ENCODE measurements at regions not wholly inside any gene's neighbourhood (a gene's known extent, or its start where the extent isn't known, plus 50 kb on each side); places are given as distances from the start of the nearest gene placed in this dataset.
A peak's percentile ranks its signal among the peaks of the same experiment; 100 is the strongest.

DNA sequence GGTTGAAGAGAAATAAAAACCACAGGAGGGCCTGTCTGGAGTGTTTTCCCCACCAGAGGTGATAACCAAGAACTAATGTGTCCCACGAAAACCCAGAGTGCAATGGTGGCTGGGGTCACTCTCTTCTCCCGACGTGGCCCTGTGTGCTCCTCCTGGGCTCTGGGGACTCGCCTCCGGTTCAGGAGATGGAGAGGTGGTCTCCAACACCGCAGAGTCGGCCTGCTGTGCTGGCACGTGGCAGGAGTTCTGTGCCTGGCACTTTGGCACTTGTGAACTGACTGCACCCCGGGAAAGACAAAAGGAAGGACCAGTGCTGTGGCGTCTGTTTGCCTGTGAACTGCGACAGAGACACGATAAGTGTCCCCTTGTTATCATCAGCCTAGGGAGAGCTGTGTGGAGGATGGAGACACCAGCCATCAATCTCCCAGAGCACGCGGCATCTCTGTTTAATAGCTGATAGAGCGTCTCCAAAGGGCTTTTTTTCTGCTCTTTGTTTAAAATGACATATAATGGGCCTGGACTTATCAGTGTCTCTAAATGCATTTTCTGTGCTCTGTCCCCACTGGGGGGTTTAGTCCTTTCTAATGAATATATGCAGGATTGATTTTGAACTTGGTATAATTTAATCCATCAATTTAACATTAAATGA, 98.3 kb downstream of the MRPL36 start:
- Histone ChIP-seq H3K4me1 (replicated peaks in 1 of 2) (peaks cover 7 to 19% of the 10 kb centered on the region in 2 donors), H3K4me3 (no peak overlapping the region), H3K27ac (no peak overlapping the region)
- in situ Hi-C loops (cut with MboI; ENCODE audit: low pct_unique_long_range_greater_than_20kb in 2 of 9, low sequenced_read_pairs in 9 of 9, unreplicated experiment in 9 of 9), result no loop called here
- ATAC-seq (replicated peaks in 6 of 8), result peak in 5 of 8 experiments; percentile 43 to 79 (median 69)
- 40 to 100% (median 70%) methylated on average over 1 to 8 of the region's 15 CpGs; no CpG with 5 or more reads in 3 of the 10 experiments for WGBS, 10 experiments

DNA sequence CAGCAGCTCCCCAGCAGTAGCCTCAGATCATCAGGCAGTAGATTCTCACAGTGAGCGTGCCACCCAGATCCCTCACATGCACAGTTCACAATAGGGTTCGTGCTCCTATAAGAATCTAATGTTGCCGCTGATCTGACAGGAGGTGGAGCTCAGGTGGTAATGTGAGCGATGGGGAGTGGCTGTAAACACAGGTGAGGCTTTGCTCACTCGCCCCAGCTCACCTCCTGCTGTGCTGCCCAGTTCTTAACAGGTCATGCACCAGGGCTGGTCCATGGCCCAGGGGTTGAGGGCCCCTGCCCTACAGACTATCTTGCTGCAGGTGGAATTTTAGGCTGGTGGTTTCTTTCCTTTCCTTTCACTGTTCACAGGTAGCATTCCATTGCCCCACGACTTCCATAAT, 100.2 kb downstream of the MRPL36 start:
- in situ Hi-C loops (cut with MboI; ENCODE audit: low pct_unique_long_range_greater_than_20kb in 2 of 9, low sequenced_read_pairs in 9 of 9, unreplicated experiment in 9 of 9), result no loop called here
- WGBS, 10 experiments, result 0 to 100% (median 67%) methylated on average over 1 to 5 of the region's 6 CpGs; no CpG with 5 or more reads in 1 of the 10 experiments
- no peak for ATAC-seq (replicated peaks in 6 of 8)
- Histone ChIP-seq H3K27ac (no peak overlapping the region), H3K4me1 (replicated peaks in 1 of 2) (peaks cover 7 to 19% of the 10 kb centered on the region in 2 donors), H3K4me3 (no peak overlapping the region)

GRCh38 chr5:1698589-1699316, 100.9 kb downstream of the MRPL36 start:
- peaks cover 7 to 19% of the 10 kb centered on the region in 2 donors for H3K4me1 ChIP-seq (replicated peaks in 1 of 2)
- no peak overlapping the region for H3K27ac ChIP-seq
- H3K4me3 ChIP-seq, result no peak overlapping the region
- WGBS, 10 experiments, result 19 to 85% (median 66%) methylated on average over 1 to 12 of the region's 12 CpGs; no CpG with 5 or more reads in 1 of the 10 experiments
- ATAC-seq (replicated peaks in 6 of 8), result no peak
- in situ Hi-C loops (cut with MboI; ENCODE audit: low pct_unique_long_range_greater_than_20kb in 2 of 9, low sequenced_read_pairs in 9 of 9, unreplicated experiment in 9 of 9), result no loop called here

GRCh38 chr5:1692381-1692780, 107.3 kb downstream of the MRPL36 start:
- no peaks in the 10 kb centered on the region for H3K4me1 ChIP-seq (replicated peaks in 1 of 2)
- 0 to 80% (median 36%) methylated on average over 1 to 2 of the region's 2 CpGs; no CpG with 5 or more reads in 3 of the 10 experiments for WGBS, 10 experiments
- in situ Hi-C loops (cut with MboI; ENCODE audit: low pct_unique_long_range_greater_than_20kb in 2 of 9, low sequenced_read_pairs in 9 of 9, unreplicated experiment in 9 of 9), result no loop called here
- H3K4me3 ChIP-seq, result no peak overlapping the region
- no peak for ATAC-seq (replicated peaks in 6 of 8)
- no peak overlapping the region for H3K27ac ChIP-seq

GRCh38 chr5:1687301-1687970, 112.2 kb downstream of the MRPL36 start:
- 0 to 89% (median 63%) methylated on average over 1 to 5 of the region's 13 CpGs; no CpG with 5 or more reads in 2 of the 10 experiments for WGBS, 10 experiments
- Histone ChIP-seq H3K27ac (no peak overlapping the region), H3K4me1 (replicated peaks in 1 of 2) (peaks cover 5 to 11% of the 10 kb centered on the region in 2 donors), H3K4me3 (no peak overlapping the region)
- in situ Hi-C loops (cut with MboI; ENCODE audit: low pct_unique_long_range_greater_than_20kb in 2 of 9, low sequenced_read_pairs in 9 of 9, unreplicated experiment in 9 of 9), result no loop called here
- ATAC-seq (replicated peaks in 6 of 8), result no peak

GRCh38 chr5:1686016-1686802, 113.4 kb downstream of the MRPL36 start:
- Histone ChIP-seq H3K27ac (no peak overlapping the region), H3K4me1 (replicated peaks in 1 of 2) (peaks cover 5 to 11% of the 10 kb centered on the region in 2 donors), H3K4me3 (no peak overlapping the region)
- 0 to 83% (median 64%) methylated on average over 1 to 6 of the region's 18 CpGs; no CpG with 5 or more reads in 3 of the 10 experiments for WGBS, 10 experiments
- peak in 2 of 8 experiments; percentile 46 to 93 for ATAC-seq (replicated peaks in 6 of 8)
- in situ Hi-C loops (cut with MboI; ENCODE audit: low pct_unique_long_range_greater_than_20kb in 2 of 9, low sequenced_read_pairs in 9 of 9, unreplicated experiment in 9 of 9), result no loop called here

- peaks cover 5 to 11% of the 10 kb centered on the region in 2 donors for H3K4me1 ChIP-seq (replicated peaks in 1 of 2)
- no peak overlapping the region for H3K27ac ChIP-seq
- in situ Hi-C loops (cut with MboI; ENCODE audit: low pct_unique_long_range_greater_than_20kb in 2 of 9, low sequenced_read_pairs in 9 of 9, unreplicated experiment in 9 of 9), result no loop called here
- 5 to 80% (median 30%) methylated on average over 1 to 9 of the region's 10 CpGs; no CpG with 5 or more reads in 4 of the 10 experiments for WGBS, 10 experiments
- H3K4me3 ChIP-seq, result no peak overlapping the region
- peak in 7 of 8 experiments; percentile 73 to 100 (median 84) for ATAC-seq (replicated peaks in 6 of 8)
Measured at GRCh38 chr5:1685066-1685465, 114.6 kb downstream of the MRPL36 start.

- no peak overlapping the region for H3K27ac ChIP-seq
- H3K4me1 ChIP-seq (replicated peaks in 1 of 2), result peaks cover 5 to 11% of the 10 kb centered on the region in 2 donors
- in situ Hi-C loops (cut with MboI; ENCODE audit: low pct_unique_long_range_greater_than_20kb in 2 of 9, low sequenced_read_pairs in 9 of 9, unreplicated experiment in 9 of 9), result no loop called here
- 41 to 94% (median 76%) methylated on average over 1 to 6 of the region's 7 CpGs; no CpG with 5 or more reads in 4 of the 10 experiments for WGBS, 10 experiments
- no peak for ATAC-seq (replicated peaks in 6 of 8)
- H3K4me3 ChIP-seq, result no peak overlapping the region
Measured at GRCh38 chr5:1681955-1682354, 117.7 kb downstream of the MRPL36 start.

- Histone ChIP-seq H3K4me3 (no peak overlapping the region), H3K4me1 (replicated peaks in 1 of 2) (peaks cover 2% of the 10 kb centered on the region in 2 donors), H3K27ac (no peak overlapping the region)
- in situ Hi-C loops (cut with MboI; ENCODE audit: low pct_unique_long_range_greater_than_20kb in 2 of 9, low sequenced_read_pairs in 9 of 9, unreplicated experiment in 9 of 9), result no loop called here
- WGBS, 10 experiments, result 12 to 100% (median 78%) methylated on average over 2 to 14 of the region's 25 CpGs; no CpG with 5 or more reads in 2 of the 10 experiments
- ATAC-seq (replicated peaks in 6 of 8), result no peak
Measured at GRCh38 chr5:1673042-1673677, 126.5 kb downstream of the MRPL36 start.

DNA sequence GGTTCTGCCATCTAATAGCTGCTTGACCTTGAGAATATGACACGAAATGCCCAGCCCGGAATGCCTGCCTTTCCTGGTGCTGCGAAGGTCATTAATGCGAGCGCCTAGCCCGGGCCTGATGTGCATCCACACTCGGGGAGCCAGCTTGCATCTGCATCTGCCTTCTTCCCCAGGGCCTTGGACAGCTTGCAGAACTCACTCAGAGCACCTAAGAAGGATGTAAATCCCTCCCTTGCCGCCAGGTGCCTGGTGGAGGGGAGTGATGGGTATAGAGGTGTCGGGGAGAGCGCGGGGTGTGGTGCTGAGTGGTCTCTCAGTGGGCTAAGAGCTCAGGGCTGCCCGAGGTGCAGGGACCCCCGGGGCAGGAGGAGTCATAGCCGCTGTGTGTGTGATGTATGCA, 127.2 kb downstream of the MRPL36 start:
- in situ Hi-C loops (cut with MboI; ENCODE audit: low pct_unique_long_range_greater_than_20kb in 2 of 9, low sequenced_read_pairs in 9 of 9, unreplicated experiment in 9 of 9), result no loop called here
- 43 to 83% (median 73%) methylated on average over 3 to 7 of the region's 14 CpGs; no CpG with 5 or more reads in 7 of the 10 experiments for WGBS, 10 experiments
- no peak overlapping the region for H3K27ac ChIP-seq
- H3K4me3 ChIP-seq, result no peak overlapping the region
- ATAC-seq (replicated peaks in 6 of 8), result no peak
- peaks cover 2 to 6% of the 10 kb centered on the region in 2 donors for H3K4me1 ChIP-seq (replicated peaks in 1 of 2)

DNA sequence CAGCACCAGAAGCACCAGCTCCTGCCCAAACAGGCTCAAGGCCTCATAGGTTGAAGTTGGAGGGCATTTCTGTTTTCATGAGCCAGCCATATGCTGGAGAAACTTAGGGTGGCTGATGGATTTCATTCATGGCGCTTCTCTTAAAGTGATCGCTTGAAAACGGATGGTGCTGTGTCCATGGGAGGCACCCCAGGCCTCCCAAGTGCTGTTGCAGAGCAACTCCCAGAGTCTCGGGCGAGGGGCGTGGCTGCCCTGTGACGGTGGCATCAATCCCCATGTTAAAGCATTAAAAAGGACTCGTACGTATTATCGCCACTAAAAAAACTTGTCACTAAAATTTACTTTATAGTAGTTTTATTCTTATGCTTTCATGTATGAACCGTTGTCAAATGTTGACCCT, 128.3 kb downstream of the MRPL36 start:
- no peak overlapping the region for H3K27ac ChIP-seq
- in situ Hi-C loops (cut with MboI; ENCODE audit: low pct_unique_long_range_greater_than_20kb in 2 of 9, low sequenced_read_pairs in 9 of 9, unreplicated experiment in 9 of 9), result no loop called here
- H3K4me1 ChIP-seq (replicated peaks in 1 of 2), result peaks cover 2 to 8% of the 10 kb centered on the region in 2 donors
- ATAC-seq (replicated peaks in 6 of 8), result no peak
- H3K4me3 ChIP-seq, result no peak overlapping the region
- WGBS, 10 experiments, result 0 to 94% (median 84%) methylated on average over 1 to 11 of the region's 11 CpGs

DNA sequence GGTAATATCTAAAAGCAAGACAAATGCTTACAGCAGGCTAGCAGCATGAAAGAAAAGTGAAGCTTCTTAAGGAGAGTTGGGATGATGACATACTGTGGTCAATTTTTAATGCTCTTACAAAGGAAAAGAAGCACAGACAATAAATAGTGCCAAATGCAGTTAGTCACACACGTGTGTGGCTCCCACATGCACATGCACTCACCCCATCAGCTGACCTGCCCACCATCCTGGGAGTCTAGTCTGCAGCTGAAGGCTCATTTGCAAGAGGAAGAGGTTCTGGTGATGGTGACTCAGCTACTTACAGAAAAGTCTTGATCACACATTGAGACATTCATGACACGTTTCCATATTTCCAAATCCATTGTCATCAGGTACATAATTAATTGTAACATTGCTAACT, 129.3 kb downstream of the MRPL36 start:
- 0 to 80% (median 14%) methylated on average over 1 to 2 of the region's 2 CpGs for WGBS, 10 experiments
- in situ Hi-C loops (cut with MboI; ENCODE audit: low pct_unique_long_range_greater_than_20kb in 2 of 9, low sequenced_read_pairs in 9 of 9, unreplicated experiment in 9 of 9), result no loop called here
- Histone ChIP-seq H3K4me3 (no peak overlapping the region), H3K4me1 (replicated peaks in 1 of 2) (peaks cover 2 to 8% of the 10 kb centered on the region in 2 donors), H3K27ac (no peak overlapping the region)
- peak in 3 of 8 experiments; percentile 34 to 85 (median 83) for ATAC-seq (replicated peaks in 6 of 8)
